RWPE2 (cell line): ENCODE measurements at regions not wholly inside any gene's neighbourhood (a gene's known extent, or its start where the extent isn't known, plus 50 kb on each side); places are given as distances from the start of the nearest gene placed in this dataset.

ENCODE experiments used
- ATAC-seq: fragments of 200-7000 bp; cut with Tn5 transposase; 3 replicates; pipeline ENCODE4 v1.9.1; 2021; ENCODE audit warnings: low read depth
- DNase-seq: peaks from one replicate; pipeline ENCODE4 v3.0.0-alpha.2; 2020; ENCODE audit warnings: low spot score
- H3K27ac ChIP-seq: fragments of 450-650 bp; 2 replicates; pipeline ENCODE4 v1.5.1; 2017; ENCODE audit warnings: mild to moderate bottlenecking; ENCODE audit not compliant: poor library complexity, severe bottlenecking
- H3K27me3 ChIP-seq: fragments of 250-450 bp; sonication (Bioruptor Pico); 2 replicates; pipeline ENCODE4 v1.5.1; 2021; ENCODE audit warnings: mild to moderate bottlenecking, moderate library complexity; ENCODE audit not compliant: insufficient read depth, poor library complexity, severe bottlenecking
- H3K36me3 ChIP-seq: fragments of 250-450 bp; sonication (Bioruptor Pico); 2 replicates; pipeline ENCODE4 v1.5.1; 2020; ENCODE audit warnings: low read depth, mild to moderate bottlenecking, moderate library complexity
- H3K4me1 ChIP-seq: fragments of 250-450 bp; sonication (Bioruptor Pico); 2 replicates; pipeline ENCODE4 v1.5.1; 2021; ENCODE audit warnings: mild to moderate bottlenecking, moderate library complexity; ENCODE audit not compliant: insufficient read depth, poor library complexity, severe bottlenecking
- H3K4me3 ChIP-seq: fragments of 250-450 bp; sonication (Bioruptor Pico); 2 replicates; pipeline ENCODE4 v1.5.1; 2021; ENCODE audit warnings: mild to moderate bottlenecking, moderate library complexity; ENCODE audit not compliant: severe bottlenecking
- H3K9me3 ChIP-seq: fragments of 250-450 bp; sonication (Bioruptor Pico); 2 replicates; pipeline ENCODE4 v1.5.1; 2021; ENCODE audit warnings: mild to moderate bottlenecking, moderate library complexity; ENCODE audit not compliant: severe bottlenecking
- CTCF ChIP-seq: fragments of 450-650 bp; IDR thresholded peaks from one replicate; pipeline ENCODE4 v1.5.1; 2017; ENCODE audit warnings: mild to moderate bottlenecking, moderate library complexity; ENCODE audit not compliant: poor library complexity, severe bottlenecking

- DNase-seq (no peak), ATAC-seq (peak; percentile 90)
- no peak overlapping the region for H3K27ac ChIP-seq
- peak; percentile 77 for TF ChIP-seq CTCF
- no peak overlapping the region for H3K4me3 ChIP-seq
- no peaks in the 10 kb centered on the region for H3K4me1 ChIP-seq
- H3K36me3 ChIP-seq = no peaks in the 10 kb centered on the region
- no peaks in the 10 kb centered on the region for H3K9me3 ChIP-seq
- H3K27me3 ChIP-seq = peaks cover 3% of the 10 kb centered on the region
Observed at GRCh38 chr9:19946441-19947109, 157.7 kb upstream of the SLC24A2 start.

- no peak overlapping the region for H3K27ac ChIP-seq
- H3K4me1 ChIP-seq = no peaks in the 10 kb centered on the region
- TF ChIP-seq CTCF = no peak
- H3K4me3 ChIP-seq = no peak overlapping the region
- no peaks in the 10 kb centered on the region for H3K36me3 ChIP-seq
- no peak for ATAC-seq
- H3K27me3 ChIP-seq = peaks cover 3% of the 10 kb centered on the region
- DNase-seq = no peak
- no peaks in the 10 kb centered on the region for H3K9me3 ChIP-seq
Observed at GRCh38 chr9:19941874-19942273, 153.0 kb upstream of the SLC24A2 start.

GRCh38 chr9:19940811-19941535, 152.1 kb upstream of the SLC24A2 start:
- TF ChIP-seq CTCF = no peak
- no peak overlapping the region for H3K27ac ChIP-seq
- no peak for ATAC-seq
- H3K4me1 ChIP-seq = no peaks in the 10 kb centered on the region
- DNase-seq = no peak
- peaks cover 3% of the 10 kb centered on the region for H3K27me3 ChIP-seq
- H3K4me3 ChIP-seq = no peak overlapping the region
- H3K9me3 ChIP-seq = no peaks in the 10 kb centered on the region
- no peaks in the 10 kb centered on the region for H3K36me3 ChIP-seq

GRCh38 chr9:19939734-19940278, 151.0 kb upstream of the SLC24A2 start:
- H3K4me3 ChIP-seq = no peak overlapping the region
- no peak for TF ChIP-seq CTCF
- H3K36me3 ChIP-seq = no peaks in the 10 kb centered on the region
- DNase-seq (no peak), ATAC-seq (no peak)
- H3K27ac ChIP-seq = no peak overlapping the region
- H3K4me1 ChIP-seq = no peaks in the 10 kb centered on the region
- H3K9me3 ChIP-seq = no peaks in the 10 kb centered on the region
- H3K27me3 ChIP-seq = peaks cover 3% of the 10 kb centered on the region
